ENCODE measurements at regions not wholly inside any gene's neighbourhood (a gene's known extent, or its start where the extent isn't known, plus 50 kb on each side); places are given as distances from the start of the nearest gene placed in this dataset.

- Mint-ChIP-seq H3K4me3 (no peak overlapping the region), H3K27me3 (ENCODE audit: low read depth) (peaks cover 14% of the 10 kb centered on the region), H3K9me3 (peaks cover 3% of the 10 kb centered on the region), H3K36me3 (ENCODE audit: low read depth) (peaks cover 3% of the 10 kb centered on the region), H3K4me1 (no peaks in the 10 kb centered on the region), H3K27ac (ENCODE audit: unreplicated experiment) (no peak overlapping the region)
- DNase-seq (ENCODE audit: low read depth, low spot score) = no peak
- no peak for TF ChIP-seq CTCF (conservative IDR thresholded peaks at IDR 0.05)
Observed at GRCh38 chr2:3010001-3010400, 367.6 kb downstream of the EIPR1 start.

- Mint-ChIP-seq H3K4me1 (no peaks in the 10 kb centered on the region), H3K9me3 (peaks cover 3% of the 10 kb centered on the region), H3K27me3 (ENCODE audit: low read depth) (peaks cover 14% of the 10 kb centered on the region), H3K36me3 (ENCODE audit: low read depth) (peaks cover 3% of the 10 kb centered on the region), H3K27ac (ENCODE audit: unreplicated experiment) (no peak overlapping the region), H3K4me3 (no peak overlapping the region)
- no peak for DNase-seq (ENCODE audit: low read depth, low spot score)
- TF ChIP-seq CTCF (conservative IDR thresholded peaks at IDR 0.05) = no peak
Observed at GRCh38 chr2:3009483-3009882, 368.1 kb downstream of the EIPR1 start.

- no peak for TF ChIP-seq CTCF (conservative IDR thresholded peaks at IDR 0.05)
- Mint-ChIP-seq H3K27me3 (ENCODE audit: low read depth) (peaks cover 14% of the 10 kb centered on the region), H3K9me3 (peaks cover 3% of the 10 kb centered on the region), H3K27ac (ENCODE audit: unreplicated experiment) (no peak overlapping the region), H3K4me3 (no peak overlapping the region), H3K4me1 (no peaks in the 10 kb centered on the region), H3K36me3 (ENCODE audit: low read depth) (peaks cover 3% of the 10 kb centered on the region)
- DNase-seq (ENCODE audit: low read depth, low spot score) = no peak
Observed at GRCh38 chr2:3009005-3009404, 368.6 kb downstream of the EIPR1 start.

- peaks cover 3% of the 10 kb centered on the region for H3K9me3 Mint-ChIP-seq
- TF ChIP-seq CTCF (conservative IDR thresholded peaks at IDR 0.05) = no peak
- H3K27ac Mint-ChIP-seq (ENCODE audit: unreplicated experiment) = no peak overlapping the region
- no peak for DNase-seq (ENCODE audit: low read depth, low spot score)
- peaks cover 3% of the 10 kb centered on the region for H3K36me3 Mint-ChIP-seq (ENCODE audit: low read depth)
- H3K27me3 Mint-ChIP-seq (ENCODE audit: low read depth) = peaks cover 14% of the 10 kb centered on the region
- H3K4me1 Mint-ChIP-seq = no peaks in the 10 kb centered on the region
- no peak overlapping the region for H3K4me3 Mint-ChIP-seq
Observed at GRCh38 chr2:3008561-3008960, 369.1 kb downstream of the EIPR1 start.

GRCh38 chr2:3007135-3007534, 370.5 kb downstream of the EIPR1 start:
- Mint-ChIP-seq H3K9me3 (no peaks in the 10 kb centered on the region), H3K27me3 (ENCODE audit: low read depth) (peaks cover 12% of the 10 kb centered on the region), H3K4me3 (no peak overlapping the region), H3K27ac (ENCODE audit: unreplicated experiment) (no peak overlapping the region), H3K4me1 (peaks cover under 1% of the 10 kb centered on the region), H3K36me3 (ENCODE audit: low read depth) (no peaks in the 10 kb centered on the region)
- TF ChIP-seq CTCF (conservative IDR thresholded peaks at IDR 0.05) = no peak
- no peak for DNase-seq (ENCODE audit: low read depth, low spot score)
